ENCODE measurements at regions not wholly inside any gene's neighbourhood (a gene's known extent, or its start where the extent isn't known, plus 50 kb on each side); places are given as distances from the start of the nearest gene placed in this dataset.

DNA sequence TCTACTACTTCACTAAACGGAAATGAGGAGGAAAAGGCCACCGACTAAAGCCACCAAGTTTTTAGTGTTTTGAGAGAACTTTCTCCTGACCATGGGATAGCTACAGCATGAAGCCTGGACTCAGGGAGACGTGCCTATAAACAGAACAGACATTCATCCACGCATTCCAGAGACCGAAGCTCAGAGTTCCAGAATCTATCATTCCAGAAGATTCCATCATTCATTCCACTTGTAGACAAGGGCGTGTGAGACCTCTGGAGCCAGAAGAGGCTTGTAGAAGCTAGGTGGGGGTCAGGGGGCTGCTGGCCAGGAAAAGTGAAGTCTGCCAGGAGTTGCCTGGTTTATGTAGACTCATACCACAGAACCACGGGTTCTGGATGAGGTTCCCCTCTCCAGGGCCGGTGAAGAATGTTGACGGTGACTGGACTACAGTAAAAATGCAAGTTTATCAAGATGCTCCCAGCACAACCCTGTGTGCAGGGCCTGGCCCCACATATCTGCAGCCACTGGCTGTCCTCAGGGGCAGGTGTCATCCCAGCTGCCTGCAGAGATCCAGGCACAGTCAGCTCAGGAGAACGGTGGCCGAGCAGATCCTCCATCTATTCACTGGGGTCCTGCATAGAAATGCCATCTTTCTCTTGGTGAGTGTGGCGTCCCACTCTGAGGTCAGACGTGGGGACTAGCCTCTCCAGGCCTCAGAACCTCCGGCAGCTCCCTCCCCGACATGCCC lies 215.7 kb downstream of the USP6NL start:
- no peaks in the 10 kb centered on the region for H3K9me3 ChIP-seq (ENCODE audit: control extremely low read depth in 1 of 3, control insufficient read depth in 2 of 3, insufficient read depth in 1 of 3, low read length in 2 of 3)
- no peak overlapping the region for H3K4me2 ChIP-seq (replicated peaks; ENCODE audit: low read depth, low read length, poor library complexity, severe bottlenecking)
- Mint-ChIP-seq H3K4me3 (no peak overlapping the region), H3K9me3 (ENCODE audit: insufficient read depth) (no peaks in the 10 kb centered on the region), H3K27me3 (peaks cover 8% of the 10 kb centered on the region), H3K27ac (no peak overlapping the region), H3K4me1 (peaks cover 3% of the 10 kb centered on the region)
- H3K27ac ChIP-seq (ENCODE audit: low read length in 2 of 2): no peak overlapping the region
- no peak overlapping the region for H3K9ac ChIP-seq (ENCODE audit: low read length)
- CTCF ChIA-PET: no interaction called here
- ATAC-seq (ENCODE audit: low read depth): no peak
- H3K79me2 ChIP-seq (ENCODE audit: control insufficient read depth, insufficient read depth, low read length): no peaks in the 10 kb centered on the region
- no peaks in the 10 kb centered on the region for H3K36me3 ChIP-seq (replicated peaks in 1 of 2; ENCODE audit: control extremely low read depth in 1 of 2, control insufficient read depth in 1 of 2, extremely low read depth in 1 of 2, insufficient read depth in 2 of 2, low read length in 1 of 2)
- WGBS (ENCODE audit: insufficient coverage): 97% methylated on average over 9 of the region's 15 CpGs
- H4K20me1 ChIP-seq (ENCODE audit: control insufficient read depth, insufficient read depth, low read length, poor library complexity, severe bottlenecking): no peaks in the 10 kb centered on the region
- POLR2A ChIA-PET: no interaction called here
- no peak for DNase-seq
- H3K27me3 ChIP-seq (replicated peaks in 1 of 4; ENCODE audit: control extremely low read depth in 1 of 4, control insufficient read depth in 3 of 4, insufficient read depth in 4 of 4, low read length in 3 of 4): no peaks in the 10 kb centered on the region
- intact Hi-C loops (cut with micrococcal nuclease): no loop called here
- TF ChIP-seq EZH2 (IDR thresholded peaks at IDR 0.05; ENCODE audit: borderline replicate concordance, insufficient read depth, low read depth, low read length, poor library complexity, severe bottlenecking): no peak
- TF ChIP-seq, protein P1, sequence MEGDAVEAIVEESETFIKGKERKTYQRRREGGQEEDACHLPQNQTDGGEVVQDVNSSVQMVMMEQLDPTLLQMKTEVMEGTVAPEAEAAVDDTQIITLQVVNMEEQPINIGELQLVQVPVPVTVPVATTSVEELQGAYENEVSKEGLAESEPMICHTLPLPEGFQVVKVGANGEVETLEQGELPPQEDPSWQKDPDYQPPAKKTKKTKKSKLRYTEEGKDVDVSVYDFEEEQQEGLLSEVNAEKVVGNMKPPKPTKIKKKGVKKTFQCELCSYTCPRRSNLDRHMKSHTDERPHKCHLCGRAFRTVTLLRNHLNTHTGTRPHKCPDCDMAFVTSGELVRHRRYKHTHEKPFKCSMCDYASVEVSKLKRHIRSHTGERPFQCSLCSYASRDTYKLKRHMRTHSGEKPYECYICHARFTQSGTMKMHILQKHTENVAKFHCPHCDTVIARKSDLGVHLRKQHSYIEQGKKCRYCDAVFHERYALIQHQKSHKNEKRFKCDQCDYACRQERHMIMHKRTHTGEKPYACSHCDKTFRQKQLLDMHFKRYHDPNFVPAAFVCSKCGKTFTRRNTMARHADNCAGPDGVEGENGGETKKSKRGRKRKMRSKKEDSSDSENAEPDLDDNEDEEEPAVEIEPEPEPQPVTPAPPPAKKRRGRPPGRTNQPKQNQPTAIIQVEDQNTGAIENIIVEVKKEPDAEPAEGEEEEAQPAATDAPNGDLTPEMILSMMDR (IDR thresholded peaks at IDR 0.05): no peak
- no peak overlapping the region for H3K4me3 ChIP-seq (ENCODE audit: control extremely low read depth in 1 of 5, extremely low read depth in 1 of 5, insufficient read depth in 1 of 5, low read depth in 2 of 5, low read length in 4 of 5)
- no peak overlapping the region for H2AFZ ChIP-seq (ENCODE audit: insufficient read depth, low read depth, low read length, poor library complexity, severe bottlenecking)
- no peaks in the 10 kb centered on the region for H3K4me1 ChIP-seq (ENCODE audit: control insufficient read depth in 2 of 2, insufficient read depth in 2 of 2, low read length in 2 of 2)

DNA sequence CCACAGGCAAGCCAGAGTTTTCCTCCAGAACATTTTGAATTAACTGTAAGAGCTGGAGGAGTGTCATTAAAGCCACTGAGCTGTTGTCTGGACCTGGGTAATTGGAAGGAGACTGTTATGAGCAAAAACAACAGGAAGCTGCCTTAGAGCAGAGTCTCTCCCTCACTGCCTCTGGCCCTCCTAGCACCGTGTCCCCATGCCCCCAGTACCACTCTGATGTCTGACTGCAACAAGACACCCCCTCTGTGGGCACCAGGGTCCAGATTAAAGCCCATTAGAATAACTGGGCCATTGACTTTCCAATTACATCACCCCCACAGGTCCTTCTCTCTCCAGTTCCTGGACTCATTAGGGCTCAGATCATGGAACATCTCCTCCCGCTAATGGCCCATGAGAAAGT lies 216.3 kb downstream of the USP6NL start:
- intact Hi-C loops (cut with micrococcal nuclease): no loop called here
- Histone ChIP-seq H3K79me2 (ENCODE audit: control insufficient read depth, insufficient read depth, low read length) (no peaks in the 10 kb centered on the region), H3K4me2 (replicated peaks; ENCODE audit: low read depth, low read length, poor library complexity, severe bottlenecking) (no peak overlapping the region), H3K27me3 (replicated peaks in 1 of 4; ENCODE audit: control extremely low read depth in 1 of 4, control insufficient read depth in 3 of 4, insufficient read depth in 4 of 4, low read length in 3 of 4) (no peaks in the 10 kb centered on the region), H3K9ac (ENCODE audit: low read length) (no peak overlapping the region), H3K27ac (ENCODE audit: low read length in 2 of 2) (no peak overlapping the region), H3K9me3 (ENCODE audit: control extremely low read depth in 1 of 3, control insufficient read depth in 2 of 3, insufficient read depth in 1 of 3, low read length in 2 of 3) (no peaks in the 10 kb centered on the region), H3K36me3 (replicated peaks in 1 of 2; ENCODE audit: control extremely low read depth in 1 of 2, control insufficient read depth in 1 of 2, extremely low read depth in 1 of 2, insufficient read depth in 2 of 2, low read length in 1 of 2) (no peaks in the 10 kb centered on the region), H3K4me3 (ENCODE audit: control extremely low read depth in 1 of 5, extremely low read depth in 1 of 5, insufficient read depth in 1 of 5, low read depth in 2 of 5, low read length in 4 of 5) (no peak overlapping the region), H2AFZ (ENCODE audit: insufficient read depth, low read depth, low read length, poor library complexity, severe bottlenecking) (no peak overlapping the region), H3K4me1 (ENCODE audit: control insufficient read depth in 2 of 2, insufficient read depth in 2 of 2, low read length in 2 of 2) (no peaks in the 10 kb centered on the region), H4K20me1 (ENCODE audit: control insufficient read depth, insufficient read depth, low read length, poor library complexity, severe bottlenecking) (no peaks in the 10 kb centered on the region)
- no peaks in the 10 kb centered on the region for H3K9me3 Mint-ChIP-seq (ENCODE audit: insufficient read depth)
- POLR2A ChIA-PET: no interaction called here
- peaks cover under 1% of the 10 kb centered on the region for H3K4me1 Mint-ChIP-seq
- 11% methylated on average over 1 of the region's 2 CpGs for WGBS (ENCODE audit: insufficient coverage)
- H3K4me3 Mint-ChIP-seq: no peak overlapping the region
- TF ChIP-seq EZH2 (IDR thresholded peaks at IDR 0.05; ENCODE audit: borderline replicate concordance, insufficient read depth, low read depth, low read length, poor library complexity, severe bottlenecking): no peak
- TF ChIP-seq, protein P1 (IDR thresholded peaks at IDR 0.05): no peak
- ATAC-seq (ENCODE audit: low read depth): no peak
- CTCF ChIA-PET: no interaction called here
- no peak for DNase-seq
- peaks cover 11% of the 10 kb centered on the region for H3K27me3 Mint-ChIP-seq
- H3K27ac Mint-ChIP-seq: no peak overlapping the region
